ENCODE measurements at regions not wholly inside any gene's neighbourhood (a gene's known extent, or its start where the extent isn't known, plus 50 kb on each side); places are given as distances from the start of the nearest gene placed in this dataset.

- TF ChIP-seq POLR2A (IDR thresholded peaks at IDR 0.05; ENCODE audit: low read depth, low read length) (no peak), TAF1 (IDR thresholded peaks at IDR 0.05; ENCODE audit: borderline replicate concordance, low read depth, low read length) (no peak)
These were observed 1022.3 kb downstream of the EPHA3 start for GRCh38 chr3:90129730-90130129.

All from GM12892 (cell line).